ENCODE measurements at regions not wholly inside any gene's neighbourhood (a gene's known extent, or its start where the extent isn't known, plus 50 kb on each side); places are given as distances from the start of the nearest gene placed in this dataset.

GRCh38 chr2:4340536-4340935 lies 637.2 kb downstream of the DCDC2C start (continued):
- TF ChIP-seq KAT7 (CRISPR knock-in tag; IDR thresholded peaks at IDR 0.05; ENCODE audit: borderline replicate concordance) = no peak
- TF ChIP-seq E2F2 (CRISPR knock-in tag; IDR thresholded peaks at IDR 0.05; ENCODE audit: borderline replicate concordance) = no peak
- no peak for TF ChIP-seq ZNF569 (CRISPR knock-in tag; IDR thresholded peaks at IDR 0.05; ENCODE audit: borderline replicate concordance)
- no peak for TF ChIP-seq ZNF136 (CRISPR knock-in tag; IDR thresholded peaks at IDR 0.05; ENCODE audit: low read depth)
- no peak for TF ChIP-seq MTF2 (CRISPR knock-in tag; IDR thresholded peaks at IDR 0.05; ENCODE audit: borderline replicate concordance)
- no peak for TF ChIP-seq ZNF253 (CRISPR knock-in tag; IDR thresholded peaks at IDR 0.05; ENCODE audit: borderline replicate concordance)

GRCh38 chr2:4346628-4347027 lies 643.3 kb downstream of the DCDC2C start:
- ChIA-PET CTCF (ENCODE audit: low intra/inter-chr PET ratio, low total read pairs) (no interaction called here), POLR2A (no interaction called here)
- in situ Hi-C loops (cut with HindIII; ENCODE audit: extremely low pct_ligation_motif_present, low pct_unique_long_range_greater_than_20kb) = no loop called here
- Histone ChIP-seq H3K36me3 (replicated peaks in 1 of 2; ENCODE audit: control insufficient read depth in 1 of 2, insufficient read depth in 2 of 2, low read length in 2 of 2) (no peaks in the 10 kb centered on the region), H3K27ac (ENCODE audit: extremely low read length, insufficient read depth, low read length) (no peak overlapping the region), H3K27me3 (ENCODE audit: control insufficient read depth in 1 of 2, insufficient read depth in 2 of 2, low read length in 2 of 2) (no peaks in the 10 kb centered on the region), H3K9ac (ENCODE audit: insufficient read depth, low read depth, low read length) (no peak overlapping the region), H3K4me1 (ENCODE audit: insufficient read depth, low read length) (no peaks in the 10 kb centered on the region), H3K79me2 (ENCODE audit: insufficient read depth, low read length) (no peaks in the 10 kb centered on the region), H3K4me2 (ENCODE audit: low read depth, low read length) (no peak overlapping the region), H3K4me3 (replicated peaks in 1 of 3; ENCODE audit: insufficient read depth in 1 of 3, low read depth in 2 of 3, low read length in 3 of 3) (no peak overlapping the region), H4K20me1 (ENCODE audit: insufficient read depth, low read length) (no peaks in the 10 kb centered on the region), H3K9me3 (ENCODE audit: low read length) (peaks cover 50% of the 10 kb centered on the region), H2AFZ (ENCODE audit: low read length) (no peak overlapping the region)
- no peak for FAIRE-seq
- TF ChIP-seq PATZ1 (CRISPR knock-in tag; IDR thresholded peaks at IDR 0.05) (no peak), ZNF766 (CRISPR knock-in tag; IDR thresholded peaks at IDR 0.05; ENCODE audit: borderline replicate concordance) (no peak), STAT5B (CRISPR knock-in tag; IDR thresholded peaks at IDR 0.05) (no peak), ATF7-NPFF (CRISPR knock-in tag; IDR thresholded peaks at IDR 0.05; ENCODE audit: low read depth) (no peak), TCF7L2 (IDR thresholded peaks at IDR 0.05; ENCODE audit: low read depth, low read length) (no peak), ZNF816 (CRISPR knock-in tag; IDR thresholded peaks at IDR 0.05; ENCODE audit: borderline replicate concordance) (no peak), KAT2B (IDR thresholded peaks at IDR 0.05; ENCODE audit: borderline replicate concordance, low read depth, low read length) (no peak), EP300 (IDR thresholded peaks at IDR 0.05; ENCODE audit: low read depth in 2 of 2, low read length in 2 of 2) (no peak), EP300 (CRISPR knock-in tag; IDR thresholded peaks at IDR 0.05; ENCODE audit: borderline replicate concordance) (no peak)
- DNase-seq (ENCODE audit: low spot score) = no peak
- no peak for ATAC-seq
- WGBS (ENCODE audit: low lambda C conversion rate) = 0% methylated on average over 1 of the region's 1 CpG
- intact Hi-C loops (cut with micrococcal nuclease; ENCODE audit: unreplicated experiment) = no loop called here
- BruUV-seq (replicated peaks) = no TSS peak
